GM18505 (cell line): ENCODE measurements at regions not wholly inside any gene's neighbourhood (a gene's known extent, or its start where the extent isn't known, plus 50 kb on each side); places are given as distances from the start of the nearest gene placed in this dataset.

Experiments used
- ATAC-seq: cut with Tn5 transposase; IDR thresholded peaks from one replicate; pipeline ENCODE4 v1.9.1; 2021; ENCODE audit not compliant: unreplicated experiment
- POLR2A ChIP-seq: IDR thresholded peaks from 4 replicates; pipeline ENCODE4 v1.6.1; 2011; ENCODE audit warnings: borderline replicate concordance; ENCODE audit not compliant: insufficient read depth, insufficient read length; ENCODE audit errors: extremely low read depth

DNA sequence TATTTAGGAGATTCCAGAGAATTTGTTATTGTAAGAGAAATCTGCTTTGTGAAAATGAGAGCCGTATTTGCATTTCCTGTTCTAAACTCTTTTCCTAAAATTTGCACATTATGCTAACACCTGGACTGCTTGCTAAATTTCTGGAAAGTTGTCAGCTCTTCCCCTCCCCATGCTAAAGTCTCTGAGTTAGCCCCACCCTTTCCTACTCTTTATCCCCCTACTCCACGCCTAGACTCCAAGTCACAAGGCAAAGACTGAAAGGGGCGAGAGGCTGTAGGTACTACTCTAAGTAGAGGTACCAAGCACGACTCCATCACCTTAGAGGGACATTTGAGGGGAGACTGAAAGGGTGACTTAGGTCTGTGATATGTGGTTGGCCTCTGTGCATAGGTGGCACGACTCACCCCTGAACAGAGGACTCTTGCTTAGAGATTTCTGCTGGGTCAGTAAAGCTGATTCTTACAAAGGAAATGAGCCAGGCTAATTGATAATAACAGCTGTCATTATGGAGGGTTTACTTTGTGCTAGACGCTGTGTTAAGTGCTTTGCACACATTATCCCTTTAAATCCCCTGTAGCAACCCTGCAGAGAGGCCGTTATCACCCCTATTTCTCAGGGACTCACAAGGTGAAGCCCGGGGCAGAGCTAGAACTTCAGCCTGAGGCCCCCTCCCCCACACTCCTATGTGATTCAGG lies 373.5 kb downstream of the EN1 start:
- no peak for ATAC-seq
- TF ChIP-seq POLR2A, result no peak

DNA sequence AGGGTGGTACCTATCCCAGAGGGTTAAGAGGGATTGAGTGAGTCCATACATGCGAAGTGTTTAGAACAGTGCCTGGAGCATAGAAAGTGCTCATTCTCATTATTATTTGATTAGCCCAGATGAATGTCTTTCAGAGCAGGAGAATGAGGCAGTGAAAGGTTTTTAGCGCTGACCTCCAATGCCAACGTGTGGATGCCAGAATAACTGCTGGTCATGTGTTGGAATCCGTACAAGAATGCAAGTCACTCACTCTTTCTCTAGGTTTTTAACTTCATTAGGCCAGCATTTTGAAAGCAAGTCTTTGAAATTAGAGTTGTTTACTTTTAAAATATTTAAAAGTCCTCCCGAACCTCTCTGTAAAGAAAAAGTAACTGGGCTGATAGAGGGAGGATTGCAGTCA lies 374.2 kb downstream of the EN1 start:
- TF ChIP-seq POLR2A, result no peak
- no peak for ATAC-seq

DNA sequence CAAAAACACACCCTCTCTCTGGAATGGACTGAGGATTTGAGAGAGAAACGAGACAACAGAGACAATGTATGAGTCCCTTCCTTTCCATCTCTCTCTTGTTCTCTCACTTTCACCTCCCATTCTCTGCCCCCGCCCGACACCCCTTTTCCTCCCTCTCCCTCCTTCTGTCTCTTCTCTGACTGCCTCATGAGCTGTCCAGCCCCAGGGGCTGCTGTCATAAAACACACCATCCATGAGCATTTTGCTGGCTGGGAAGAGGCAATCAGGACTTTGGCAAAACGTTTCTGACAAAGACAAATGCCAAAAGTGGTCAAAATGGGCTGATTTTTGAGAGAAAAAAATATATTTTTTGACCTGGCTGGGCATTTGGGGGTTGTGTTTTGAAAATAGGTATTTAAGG lies 377.2 kb downstream of the EN1 start:
- no peak for TF ChIP-seq POLR2A

DNA sequence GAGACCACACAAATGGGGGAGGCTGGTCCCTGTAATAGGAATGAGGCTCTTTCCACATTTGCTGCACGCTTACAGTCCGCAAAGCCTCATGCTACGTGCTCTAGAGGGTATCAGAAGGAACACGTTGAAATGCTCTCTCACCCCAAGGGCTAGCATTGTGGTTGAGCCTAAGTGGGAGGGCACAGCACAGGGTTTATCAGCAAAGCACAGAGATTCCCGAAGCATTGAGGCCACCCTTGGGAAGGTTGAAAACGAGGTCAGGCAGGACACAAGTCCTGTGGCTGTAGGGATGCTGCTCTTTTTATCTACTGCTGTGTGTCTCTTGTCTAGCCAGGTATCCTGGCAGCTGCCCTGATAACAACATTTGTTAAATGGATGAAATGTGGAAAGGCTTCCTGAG lies 378.3 kb downstream of the EN1 start:
- ATAC-seq, result no peak
- no peak for TF ChIP-seq POLR2A

More for the DNA sequence above, 377.2 kb downstream of the EN1 start:
- no peak for ATAC-seq

DNA sequence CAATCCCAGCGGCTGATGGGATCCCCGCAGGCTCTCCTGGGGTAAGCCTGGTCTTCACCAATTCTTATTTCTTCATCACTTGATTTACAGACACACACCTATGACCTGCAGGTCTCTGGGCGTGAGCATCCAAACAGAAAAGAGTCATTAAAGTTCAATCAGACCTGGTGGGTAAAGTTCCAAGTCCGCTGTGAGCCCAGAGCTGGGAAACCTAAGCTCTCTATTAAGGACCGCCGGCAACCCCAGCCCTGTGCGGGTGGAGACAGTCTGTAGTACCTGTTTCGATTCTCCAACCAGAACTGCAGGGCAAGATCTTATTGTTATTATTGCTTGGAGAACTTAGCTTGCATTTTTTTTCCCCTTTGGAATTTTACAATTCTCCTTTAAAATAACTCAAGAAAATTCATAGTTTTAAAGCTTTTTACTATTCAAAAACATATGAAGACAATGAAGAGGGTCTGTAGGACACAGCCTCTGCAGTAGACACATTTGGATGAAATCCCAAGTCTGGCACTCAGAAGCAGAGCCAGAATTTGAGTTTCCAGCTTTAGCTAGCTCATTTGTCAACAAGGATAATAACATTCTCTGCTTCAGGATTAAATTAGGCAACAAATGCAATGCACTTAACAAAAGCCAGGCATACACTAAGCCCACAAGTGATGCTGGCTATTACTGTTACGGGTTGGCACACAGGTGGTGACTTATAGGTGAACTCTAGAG lies 376.4 kb downstream of the INSIG2 start:
- TF ChIP-seq POLR2A, result no peak
- ATAC-seq, result no peak

DNA sequence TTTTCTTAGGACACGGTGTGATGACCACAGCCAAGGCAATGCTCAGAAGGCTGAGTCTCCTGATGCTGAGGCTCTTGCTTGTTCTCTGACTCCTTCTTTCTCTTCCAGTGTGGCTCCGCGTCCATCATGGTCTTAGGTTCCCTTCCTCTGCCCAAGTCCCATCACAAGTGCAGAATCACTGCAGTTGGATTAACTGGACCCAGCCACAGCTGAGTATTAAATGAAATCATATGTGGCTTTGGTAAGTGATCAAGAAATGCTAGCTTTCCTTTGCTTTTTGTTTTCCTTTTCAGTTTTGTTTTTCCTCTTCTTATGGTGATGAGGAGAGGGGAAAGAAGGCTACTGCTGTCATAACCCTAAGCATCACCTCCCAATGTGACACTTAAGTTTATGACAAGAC lies 375.8 kb downstream of the INSIG2 start:
- no peak for TF ChIP-seq POLR2A
- no peak for ATAC-seq

DNA sequence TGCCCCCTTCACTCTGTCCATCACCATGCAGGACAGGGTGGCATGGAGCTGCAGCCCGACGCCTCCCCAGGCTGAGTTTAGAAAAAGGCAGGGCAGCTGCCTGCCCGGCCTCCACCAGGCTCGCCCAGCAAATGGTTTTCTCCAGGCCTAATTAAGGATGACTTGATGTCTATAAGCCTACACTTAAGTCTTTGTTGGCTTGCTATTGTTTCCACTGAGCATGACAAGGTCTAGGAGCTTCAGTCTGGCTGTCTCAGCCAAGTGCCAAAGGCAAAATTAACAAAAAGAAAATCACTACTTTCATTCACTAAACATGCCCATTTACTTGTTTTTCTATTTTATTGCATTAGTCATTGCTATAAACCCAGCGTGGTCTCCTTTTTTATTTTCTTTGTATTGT lies 372.2 kb downstream of the INSIG2 start:
- ATAC-seq, result no peak
- no peak for TF ChIP-seq POLR2A

DNA sequence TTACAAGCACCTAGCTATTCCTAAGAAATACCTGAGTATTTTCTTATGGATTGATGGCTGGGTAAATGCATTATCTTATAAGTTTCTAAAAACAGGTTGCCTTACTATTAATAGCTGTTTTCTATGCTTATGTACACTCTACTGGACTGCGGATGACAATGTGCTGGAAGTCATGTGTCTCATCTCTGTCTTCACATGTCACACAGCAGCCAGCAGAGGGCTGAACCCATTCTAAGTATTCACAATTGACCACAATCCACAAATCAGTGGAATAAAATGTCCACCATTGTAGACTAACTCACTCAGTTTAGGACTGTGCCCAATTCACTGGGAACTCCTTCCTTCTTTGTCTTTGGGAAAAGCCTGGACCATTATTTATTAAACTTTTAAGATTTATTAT lies 371.2 kb downstream of the INSIG2 start:
- no peak for ATAC-seq
- TF ChIP-seq POLR2A, result no peak

DNA sequence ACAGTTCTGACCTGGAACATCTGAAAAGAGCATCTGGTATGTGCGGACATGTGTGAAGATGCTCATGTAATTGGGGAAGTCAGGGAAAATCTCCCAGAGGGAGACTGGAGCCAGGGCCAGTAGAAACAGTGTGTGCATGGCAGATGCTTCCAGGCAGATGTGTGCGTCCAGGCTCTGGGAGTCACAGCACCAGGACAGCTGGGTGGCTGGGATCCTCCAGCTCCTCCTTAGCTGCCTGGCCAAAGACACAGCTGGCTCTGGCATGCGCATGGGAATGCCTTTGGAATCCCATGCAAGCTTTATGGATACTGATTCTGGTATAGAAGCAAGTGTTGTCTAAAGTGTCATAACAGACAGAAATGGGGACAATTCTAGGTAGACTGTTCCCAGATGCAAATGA lies 369.7 kb downstream of the INSIG2 start:
- no peak for ATAC-seq
- TF ChIP-seq POLR2A, result no peak

DNA sequence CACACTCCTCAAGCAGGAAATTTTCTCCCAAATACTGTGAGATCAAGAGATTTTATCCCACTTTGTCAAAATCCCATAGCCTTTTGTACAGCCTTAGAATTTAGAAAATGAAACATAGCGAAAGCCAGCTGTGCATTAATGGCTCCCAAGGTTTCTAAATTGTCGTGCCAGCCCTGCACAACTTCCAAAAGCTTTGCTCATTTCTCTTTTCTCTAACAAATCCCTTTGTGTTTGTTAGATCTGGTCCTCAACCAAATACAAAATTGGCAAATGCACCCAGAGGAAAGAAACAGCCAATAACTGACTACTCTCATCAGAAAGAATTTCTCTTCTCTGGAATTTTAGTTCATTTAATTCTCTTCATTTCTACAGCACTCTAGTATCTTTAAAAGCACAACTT lies 361.1 kb downstream of the INSIG2 start:
- no peak for ATAC-seq
- no peak for TF ChIP-seq POLR2A

DNA sequence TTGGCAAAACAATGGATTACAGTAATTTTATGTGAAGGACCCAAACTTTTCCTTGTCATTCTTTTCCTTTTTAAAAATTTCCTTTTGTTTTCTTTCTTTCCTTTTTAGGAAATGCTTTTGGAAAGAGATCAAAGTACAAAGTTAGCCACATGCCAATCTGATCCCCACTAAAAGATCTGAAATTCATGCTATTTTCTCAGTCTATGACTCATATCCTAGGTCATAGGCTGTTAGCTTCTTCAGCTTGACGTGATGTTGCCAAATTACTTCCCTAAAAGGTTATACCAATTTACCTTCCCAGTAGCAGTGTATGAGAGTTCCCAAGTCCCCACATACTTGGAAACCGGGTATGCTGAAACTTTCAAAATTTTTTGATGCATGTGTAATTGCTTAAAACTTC lies 355.3 kb downstream of the INSIG2 start:
- ATAC-seq, result no peak

DNA sequence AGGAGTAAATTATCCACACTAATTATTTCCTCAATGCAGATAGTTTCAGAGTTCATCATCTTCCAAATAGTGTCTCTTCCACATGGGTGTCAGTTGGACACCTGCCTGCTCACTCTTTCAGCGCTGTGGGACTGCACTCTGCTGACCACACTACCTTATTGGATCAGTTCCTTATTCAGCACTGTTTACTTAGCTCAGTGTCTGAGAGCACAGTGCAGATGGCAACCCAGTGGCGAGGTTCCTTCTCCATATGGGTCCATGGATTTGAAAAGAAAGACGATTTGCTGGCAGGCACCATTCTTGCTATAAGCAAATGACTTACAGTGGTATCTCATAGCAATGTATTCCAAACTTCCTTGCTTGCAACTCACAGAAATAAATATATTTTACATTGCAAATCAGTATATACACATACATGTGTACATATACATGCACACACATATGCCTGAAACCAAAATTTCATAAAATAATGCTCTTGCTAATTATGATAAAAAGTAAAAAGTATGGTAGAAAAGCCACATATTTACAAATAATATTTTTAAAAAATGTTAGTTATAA lies 354.8 kb downstream of the INSIG2 start:
- no peak for TF ChIP-seq POLR2A
- ATAC-seq, result no peak

More for the DNA sequence above, 355.3 kb downstream of the INSIG2 start:
- TF ChIP-seq POLR2A, result no peak

DNA sequence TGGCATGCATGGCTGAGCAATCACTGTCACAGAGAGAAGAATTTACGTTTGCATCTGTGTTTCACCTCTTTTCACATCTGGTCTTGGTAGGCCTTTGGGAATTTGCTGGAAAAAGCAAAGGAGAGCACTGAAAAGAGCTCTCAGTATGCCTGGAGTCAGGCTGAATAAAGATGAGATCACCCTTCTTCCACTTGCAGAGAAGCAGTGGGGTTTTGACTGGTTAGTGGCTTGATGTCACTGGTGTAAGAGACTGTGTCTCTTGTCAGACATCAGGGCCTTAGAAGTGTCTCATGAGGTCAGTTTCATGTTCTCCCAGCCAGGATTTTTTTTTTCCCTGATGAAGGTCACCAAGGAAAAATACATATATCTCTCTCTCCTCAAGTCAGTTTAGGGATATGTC lies 353.8 kb downstream of the INSIG2 start:
- ATAC-seq, result no peak
- no peak for TF ChIP-seq POLR2A
